ENCODE measurements at regions not wholly inside any gene's neighbourhood (a gene's known extent, or its start where the extent isn't known, plus 50 kb on each side); places are given as distances from the start of the nearest gene placed in this dataset.

DNA sequence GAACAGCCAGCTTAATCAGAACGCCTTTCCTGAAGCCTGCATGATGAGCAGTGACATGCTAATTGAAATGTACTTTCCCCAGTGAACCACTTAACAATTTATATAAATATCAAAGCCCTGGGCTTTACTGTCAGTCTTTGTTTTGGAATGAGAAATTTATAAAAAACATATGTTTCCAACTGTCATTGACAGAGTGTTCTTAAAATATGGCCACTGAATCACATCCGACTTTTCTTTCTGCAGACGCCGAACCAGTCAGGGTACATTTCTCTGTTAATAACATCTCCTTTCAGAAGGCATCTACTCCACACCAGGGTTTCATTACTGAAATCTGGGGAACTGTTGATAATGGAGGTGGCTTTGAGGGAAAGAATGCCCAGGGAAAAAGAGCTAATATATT is 343.7 kb downstream of the INSIG2 start (continued):
- TF ChIP-seq NRF1 (IDR thresholded peaks at IDR 0.05; ENCODE audit: low read depth, low read length) (no peak), RAD21 (IDR thresholded peaks at IDR 0.05; ENCODE audit: low read length) (no peak), EZH2phosphoT487 (IDR thresholded peaks at IDR 0.05; ENCODE audit: borderline replicate concordance, low read depth) (no peak), GATA2 (CRISPR knock-in tag; IDR thresholded peaks at IDR 0.05) (no peak)
- TF ChIP-seq, protein P1, sequence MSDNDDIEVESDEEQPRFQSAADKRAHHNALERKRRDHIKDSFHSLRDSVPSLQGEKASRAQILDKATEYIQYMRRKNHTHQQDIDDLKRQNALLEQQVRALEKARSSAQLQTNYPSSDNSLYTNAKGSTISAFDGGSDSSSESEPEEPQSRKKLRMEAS (IDR thresholded peaks at IDR 0.05; ENCODE audit: low read depth), result no peak
- TF ChIP-seq, protein P2, sequence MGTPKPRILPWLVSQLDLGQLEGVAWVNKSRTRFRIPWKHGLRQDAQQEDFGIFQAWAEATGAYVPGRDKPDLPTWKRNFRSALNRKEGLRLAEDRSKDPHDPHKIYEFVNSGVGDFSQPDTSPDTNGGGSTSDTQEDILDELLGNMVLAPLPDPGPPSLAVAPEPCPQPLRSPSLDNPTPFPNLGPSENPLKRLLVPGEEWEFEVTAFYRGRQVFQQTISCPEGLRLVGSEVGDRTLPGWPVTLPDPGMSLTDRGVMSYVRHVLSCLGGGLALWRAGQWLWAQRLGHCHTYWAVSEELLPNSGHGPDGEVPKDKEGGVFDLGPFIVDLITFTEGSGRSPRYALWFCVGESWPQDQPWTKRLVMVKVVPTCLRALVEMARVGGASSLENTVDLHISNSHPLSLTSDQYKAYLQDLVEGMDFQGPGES (IDR thresholded peaks at IDR 0.05; ENCODE audit: low read depth, low read length), result no peak

DNA sequence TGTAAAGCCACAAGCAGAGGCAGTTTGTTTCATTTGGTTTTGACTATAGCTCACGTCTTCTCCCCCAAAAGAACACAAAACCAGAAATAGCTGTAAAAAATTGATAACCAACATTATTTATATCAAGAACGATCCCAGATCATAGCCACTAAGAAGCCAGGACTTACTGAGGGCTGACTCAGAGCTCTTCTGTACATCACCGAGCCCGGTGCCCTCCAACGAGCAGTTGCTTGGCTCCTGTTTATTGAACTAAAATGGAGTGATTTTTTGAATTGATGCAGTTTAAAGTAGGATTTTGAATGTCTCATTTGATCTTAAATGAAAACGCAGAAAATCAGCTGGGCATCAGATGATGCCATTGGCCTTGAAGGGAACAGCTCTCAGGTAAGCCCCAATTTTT is 343.3 kb downstream of the INSIG2 start:
- peaks cover 7% of the 10 kb centered on the region for H3F3A ChIP-seq (replicated peaks; ENCODE audit: insufficient read depth)
- peak overlapping the region in 1 of 2 experiments; percentile 31; a peak in 1 of 4 replicates for H3K27ac ChIP-seq (ENCODE audit: low read depth in 2 of 2, low read length in 1 of 2)
- ChIA-PET POLR2A (no interaction called here), CTCF (interaction anchor here (0.7 to 2.1 kb wide), 2 partner anchors 13 to 424 kb away, joined by 4 to 11 read pairs; no protein-coding TSS in a partner anchor)
- H3K9ac ChIP-seq, result no peak overlapping the region
- H3K9me2 ChIP-seq, result no peaks in the 10 kb centered on the region
- H3K4me1 ChIP-seq (ENCODE audit: control insufficient read depth in 1 of 2, insufficient read depth in 2 of 2, low read depth in 1 of 2, low read length in 1 of 2), result no peaks in the 10 kb centered on the region
- no peaks in the 10 kb centered on the region for H4K20me1 ChIP-seq (ENCODE audit: insufficient read depth)
- no peaks in the 10 kb centered on the region for H3K9me3 ChIP-seq
- no peak overlapping the region for H2AFZ ChIP-seq (ENCODE audit: low read depth)
- H3K36me3 ChIP-seq (replicated peaks in 1 of 2; ENCODE audit: control insufficient read depth in 1 of 2, insufficient read depth in 2 of 2, low read length in 1 of 2), result no peaks in the 10 kb centered on the region
- no peak overlapping the region; a peak in 1 of 4 replicates for H3K4me3 ChIP-seq (ENCODE audit: low read depth in 2 of 2, low read length in 1 of 2)
- H3K27me3 ChIP-seq (ENCODE audit: insufficient read depth), result no peaks in the 10 kb centered on the region; the same call in 1 of the 2 replicates
- no peak for TF ChIP-seq RXRA (IDR thresholded peaks at IDR 0.05; ENCODE audit: borderline replicate concordance, low read depth)
- DNase-seq, result no peak
- H3K79me2 ChIP-seq (ENCODE audit: insufficient read depth), result no peaks in the 10 kb centered on the region
- H3K4me2 ChIP-seq, result peak overlapping the region; percentile 27; the same call in 1 of the 2 replicates
- 14% methylated on average over 6 of the region's 6 CpGs for WGBS (ENCODE audit: low lambda C conversion rate)

DNA sequence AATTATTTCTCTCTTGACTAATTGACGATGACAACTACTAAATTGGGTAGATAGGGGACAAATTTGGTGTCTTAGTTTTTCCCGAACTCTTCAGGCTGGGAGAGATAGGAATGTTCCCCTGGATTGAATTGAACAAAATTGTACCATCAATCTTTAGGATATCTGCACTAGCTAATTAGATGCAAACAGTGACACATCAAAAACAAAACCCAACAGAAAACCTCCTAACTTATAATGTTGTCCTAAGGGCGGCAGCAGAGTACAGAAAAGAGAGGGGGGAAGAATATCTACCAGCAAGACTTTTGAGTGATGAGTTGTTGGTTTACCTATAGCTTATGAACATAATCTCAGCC is 342.9 kb downstream of the INSIG2 start:
- Histone ChIP-seq H3K36me3 (replicated peaks in 1 of 2; ENCODE audit: control insufficient read depth in 1 of 2, insufficient read depth in 2 of 2, low read length in 1 of 2) (no peaks in the 10 kb centered on the region), H3K27ac (ENCODE audit: low read depth in 2 of 2, low read length in 1 of 2) (no peak overlapping the region; a peak in 1 of 4 replicates), H3K4me3 (ENCODE audit: low read depth in 2 of 2, low read length in 1 of 2) (no peak overlapping the region; a peak in 1 of 4 replicates), H3K79me2 (ENCODE audit: insufficient read depth) (no peaks in the 10 kb centered on the region), H3K9ac (no peak overlapping the region), H4K20me1 (ENCODE audit: insufficient read depth) (no peaks in the 10 kb centered on the region), H3K27me3 (ENCODE audit: insufficient read depth) (no peaks in the 10 kb centered on the region; the same call in 1 of the 2 replicates), H3K9me3 (no peaks in the 10 kb centered on the region), H3K9me2 (no peaks in the 10 kb centered on the region), H3K4me2 (no peak overlapping the region), H2AFZ (ENCODE audit: low read depth) (no peak overlapping the region), H3F3A (replicated peaks; ENCODE audit: insufficient read depth) (peaks cover 7% of the 10 kb centered on the region), H3K4me1 (ENCODE audit: control insufficient read depth in 1 of 2, insufficient read depth in 2 of 2, low read depth in 1 of 2, low read length in 1 of 2) (no peaks in the 10 kb centered on the region)
- 5% methylated on average over 3 of the region's 3 CpGs for WGBS (ENCODE audit: low lambda C conversion rate)
- TF ChIP-seq RAD21 (IDR thresholded peaks at IDR 0.05; ENCODE audit: low read length), result peak; percentile 46
- TF ChIP-seq, protein P3, sequence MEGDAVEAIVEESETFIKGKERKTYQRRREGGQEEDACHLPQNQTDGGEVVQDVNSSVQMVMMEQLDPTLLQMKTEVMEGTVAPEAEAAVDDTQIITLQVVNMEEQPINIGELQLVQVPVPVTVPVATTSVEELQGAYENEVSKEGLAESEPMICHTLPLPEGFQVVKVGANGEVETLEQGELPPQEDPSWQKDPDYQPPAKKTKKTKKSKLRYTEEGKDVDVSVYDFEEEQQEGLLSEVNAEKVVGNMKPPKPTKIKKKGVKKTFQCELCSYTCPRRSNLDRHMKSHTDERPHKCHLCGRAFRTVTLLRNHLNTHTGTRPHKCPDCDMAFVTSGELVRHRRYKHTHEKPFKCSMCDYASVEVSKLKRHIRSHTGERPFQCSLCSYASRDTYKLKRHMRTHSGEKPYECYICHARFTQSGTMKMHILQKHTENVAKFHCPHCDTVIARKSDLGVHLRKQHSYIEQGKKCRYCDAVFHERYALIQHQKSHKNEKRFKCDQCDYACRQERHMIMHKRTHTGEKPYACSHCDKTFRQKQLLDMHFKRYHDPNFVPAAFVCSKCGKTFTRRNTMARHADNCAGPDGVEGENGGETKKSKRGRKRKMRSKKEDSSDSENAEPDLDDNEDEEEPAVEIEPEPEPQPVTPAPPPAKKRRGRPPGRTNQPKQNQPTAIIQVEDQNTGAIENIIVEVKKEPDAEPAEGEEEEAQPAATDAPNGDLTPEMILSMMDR (IDR thresholded peaks at IDR 0.05), result peak; percentile 40
- TF ChIP-seq SMC3 (IDR thresholded peaks at IDR 0.05; ENCODE audit: low read depth, low read length), result peak; percentile 9; the same call in 1 of the 2 replicates
- TF ChIP-seq, protein P4, sequence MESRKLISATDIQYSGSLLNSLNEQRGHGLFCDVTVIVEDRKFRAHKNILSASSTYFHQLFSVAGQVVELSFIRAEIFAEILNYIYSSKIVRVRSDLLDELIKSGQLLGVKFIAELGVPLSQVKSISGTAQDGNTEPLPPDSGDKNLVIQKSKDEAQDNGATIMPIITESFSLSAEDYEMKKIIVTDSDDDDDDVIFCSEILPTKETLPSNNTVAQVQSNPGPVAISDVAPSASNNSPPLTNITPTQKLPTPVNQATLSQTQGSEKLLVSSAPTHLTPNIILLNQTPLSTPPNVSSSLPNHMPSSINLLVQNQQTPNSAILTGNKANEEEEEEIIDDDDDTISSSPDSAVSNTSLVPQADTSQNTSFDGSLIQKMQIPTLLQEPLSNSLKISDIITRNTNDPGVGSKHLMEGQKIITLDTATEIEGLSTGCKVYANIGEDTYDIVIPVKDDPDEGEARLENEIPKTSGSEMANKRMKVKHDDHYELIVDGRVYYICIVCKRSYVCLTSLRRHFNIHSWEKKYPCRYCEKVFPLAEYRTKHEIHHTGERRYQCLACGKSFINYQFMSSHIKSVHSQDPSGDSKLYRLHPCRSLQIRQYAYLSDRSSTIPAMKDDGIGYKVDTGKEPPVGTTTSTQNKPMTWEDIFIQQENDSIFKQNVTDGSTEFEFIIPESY (IDR thresholded peaks at IDR 0.05; ENCODE audit: borderline replicate concordance, low read depth), result no peak
- CTCF ChIA-PET, result interaction anchor here (0.7 to 2.1 kb wide), 3 partner anchors 13 to 424 kb away, joined by 3 to 11 read pairs (median 4); no protein-coding TSS in a partner anchor
- DNase-seq, result no peak
- POLR2A ChIA-PET, result no interaction called here
